ENCODE measurements at regions not wholly inside any gene's neighbourhood (a gene's known extent, or its start where the extent isn't known, plus 50 kb on each side); places are given as distances from the start of the nearest gene placed in this dataset.

- POLR2A ChIA-PET (ENCODE audit: partially characterized antibody) = no interaction called here
- intact Hi-C loops (cut with micrococcal nuclease) = loop anchor here (5.0 kb wide), 1 partner anchor 382 kb away; no protein-coding TSS in a partner anchor
These were observed 379.0 kb downstream of the IRS1 start for GRCh38 chr2:226420646-226421045.

DNA sequence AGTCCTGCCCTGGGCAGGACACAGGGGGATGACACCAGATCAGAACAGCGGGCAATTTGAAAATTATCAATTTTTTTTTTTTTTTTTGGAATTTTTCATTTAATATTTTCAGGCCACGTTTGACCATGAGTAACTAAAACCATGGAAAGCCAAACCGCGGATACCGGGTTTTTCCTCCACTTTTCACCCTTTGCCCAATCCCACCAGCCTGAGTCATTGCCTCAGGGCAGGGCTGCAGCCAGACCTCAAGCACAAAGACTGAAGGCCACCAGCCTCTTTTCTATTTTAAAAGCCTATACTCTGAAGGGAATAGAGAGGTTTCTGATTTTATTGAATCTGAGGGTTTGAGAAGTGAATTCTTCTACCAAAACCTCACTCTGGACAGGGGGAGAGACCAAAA is 381.1 kb downstream of the IRS1 start:
- Histone ChIP-seq H3K9me3 (ENCODE audit: control insufficient read depth in 1 of 2, low read length in 2 of 2) (no peaks in the 10 kb centered on the region), H3K4me3 (ENCODE audit: low read length in 2 of 2) (no peak overlapping the region), H3K27me3 (ENCODE audit: insufficient read depth, low read length) (no peaks in the 10 kb centered on the region), H3K27ac (ENCODE audit: low read depth, low read length) (no peak overlapping the region), H3K36me3 (ENCODE audit: insufficient read depth, low read length) (no peaks in the 10 kb centered on the region), H3K4me1 (ENCODE audit: insufficient read depth, low read length) (peaks cover 8% of the 10 kb centered on the region)
- ChIA-PET POLR2A (ENCODE audit: partially characterized antibody) (no interaction called here), CTCF (ENCODE audit: partially characterized antibody) (no interaction called here)
- H3K4me3 Mint-ChIP-seq = no peak overlapping the region
- peaks cover 4 to 11% (median 9%) of the 10 kb centered on the region in 4 donors for H3K4me1 Mint-ChIP-seq
- no peaks in the 10 kb centered on the region for H3K36me3 Mint-ChIP-seq
- H3K27me3 Mint-ChIP-seq = peaks cover 0 to 3% of the 10 kb centered on the region in 2 donors
- peak overlapping the region in 1 of 7 donors; percentile 50 for H3K27ac Mint-ChIP-seq
- intact Hi-C loops (cut with micrococcal nuclease) = no loop called here
- no peak for DNase-seq
- H3K9me3 Mint-ChIP-seq = peaks cover 0 to 2% (median 0%) of the 10 kb centered on the region in 8 donors

More at GRCh38 chr2:226420646-226421045, 379.0 kb downstream of the IRS1 start:
- peaks cover 0 to 3% of the 10 kb centered on the region in 2 donors for H3K27me3 Mint-ChIP-seq
- Histone ChIP-seq H3K27me3 (ENCODE audit: insufficient read depth, low read length) (no peaks in the 10 kb centered on the region), H3K4me1 (ENCODE audit: insufficient read depth, low read length) (peaks cover 26% of the 10 kb centered on the region), H3K27ac (ENCODE audit: low read depth, low read length) (no peak overlapping the region), H3K9me3 (ENCODE audit: control insufficient read depth in 1 of 2, low read length in 2 of 2) (no peaks in the 10 kb centered on the region), H3K36me3 (ENCODE audit: insufficient read depth, low read length) (no peaks in the 10 kb centered on the region), H3K4me3 (ENCODE audit: low read length in 2 of 2) (no peak overlapping the region)
- H3K9me3 Mint-ChIP-seq = peaks cover 0 to 2% (median 0%) of the 10 kb centered on the region in 8 donors
- H3K27ac Mint-ChIP-seq = peak overlapping the region in 2 of 7 donors; percentile 39 to 41
- H3K36me3 Mint-ChIP-seq = no peaks in the 10 kb centered on the region
- no peak for DNase-seq
- peaks cover 16 to 29% (median 22%) of the 10 kb centered on the region in 4 donors for H3K4me1 Mint-ChIP-seq
- CTCF ChIA-PET (ENCODE audit: partially characterized antibody) = no interaction called here
- H3K4me3 Mint-ChIP-seq = no peak overlapping the region

DNA sequence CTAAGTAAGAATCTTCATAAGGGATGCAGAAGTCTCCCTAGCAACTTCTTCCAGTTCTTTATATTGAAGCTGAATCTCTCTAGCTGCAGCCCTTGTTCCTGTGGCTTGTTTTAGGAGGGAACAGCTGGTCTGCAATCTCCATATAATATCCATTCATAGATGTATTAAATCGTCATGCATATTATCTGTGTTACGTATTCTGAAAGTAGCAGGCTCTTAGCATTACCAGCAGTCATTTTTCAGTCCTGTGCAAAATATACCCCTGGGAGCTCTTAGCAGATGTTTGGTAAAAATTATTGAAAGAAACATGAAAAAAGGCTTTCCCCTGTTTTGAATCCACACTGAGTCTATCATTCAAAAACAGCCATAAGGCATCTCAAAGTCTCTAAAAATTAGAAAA is 385.3 kb downstream of the IRS1 start:
- H3K9me3 ChIP-seq (ENCODE audit: control insufficient read depth in 1 of 2, low read length in 2 of 2) = no peaks in the 10 kb centered on the region
- ChIA-PET POLR2A (ENCODE audit: partially characterized antibody) (no interaction called here), CTCF (ENCODE audit: partially characterized antibody) (no interaction called here)
- H3K4me1 ChIP-seq (ENCODE audit: insufficient read depth, low read length) = no peaks in the 10 kb centered on the region
- Mint-ChIP-seq H3K4me3 (no peak overlapping the region), H3K36me3 (no peaks in the 10 kb centered on the region), H3K27me3 (peaks cover 0 to 3% of the 10 kb centered on the region in 2 donors), H3K9me3 (no peaks in the 10 kb centered on the region), H3K27ac (no peak overlapping the region), H3K4me1 (no peaks in the 10 kb centered on the region)
- no peak overlapping the region for H3K27ac ChIP-seq (ENCODE audit: low read depth, low read length)
- no peak overlapping the region for H3K4me3 ChIP-seq (ENCODE audit: low read length in 2 of 2)
- H3K36me3 ChIP-seq (ENCODE audit: insufficient read depth, low read length) = no peaks in the 10 kb centered on the region
- intact Hi-C loops (cut with micrococcal nuclease) = no loop called here
- no peaks in the 10 kb centered on the region for H3K27me3 ChIP-seq (ENCODE audit: insufficient read depth, low read length)
- no peak for DNase-seq

- no peaks in the 10 kb centered on the region for H3K27me3 ChIP-seq (ENCODE audit: insufficient read depth, low read length)
- intact Hi-C loops (cut with micrococcal nuclease) = no loop called here
- H3K36me3 Mint-ChIP-seq = no peaks in the 10 kb centered on the region
- H3K4me1 Mint-ChIP-seq = no peaks in the 10 kb centered on the region
- ChIA-PET POLR2A (ENCODE audit: partially characterized antibody) (no interaction called here), CTCF (ENCODE audit: partially characterized antibody) (no interaction called here)
- no peak for DNase-seq
- no peak overlapping the region for H3K4me3 ChIP-seq (ENCODE audit: low read length in 2 of 2)
- no peak overlapping the region for H3K27ac Mint-ChIP-seq
- H3K27me3 Mint-ChIP-seq = peaks cover 0 to 6% of the 10 kb centered on the region in 2 donors
- H3K36me3 ChIP-seq (ENCODE audit: insufficient read depth, low read length) = no peaks in the 10 kb centered on the region
- H3K4me3 Mint-ChIP-seq = no peak overlapping the region
- no peaks in the 10 kb centered on the region for H3K4me1 ChIP-seq (ENCODE audit: insufficient read depth, low read length)
- peaks cover 0 to 3% (median 0%) of the 10 kb centered on the region in 8 donors for H3K9me3 Mint-ChIP-seq
- no peaks in the 10 kb centered on the region for H3K9me3 ChIP-seq (ENCODE audit: control insufficient read depth in 1 of 2, low read length in 2 of 2)
- no peak overlapping the region for H3K27ac ChIP-seq (ENCODE audit: low read depth, low read length)
These were observed 386.0 kb downstream of the IRS1 start for GRCh38 chr2:226413498-226414130.

DNA sequence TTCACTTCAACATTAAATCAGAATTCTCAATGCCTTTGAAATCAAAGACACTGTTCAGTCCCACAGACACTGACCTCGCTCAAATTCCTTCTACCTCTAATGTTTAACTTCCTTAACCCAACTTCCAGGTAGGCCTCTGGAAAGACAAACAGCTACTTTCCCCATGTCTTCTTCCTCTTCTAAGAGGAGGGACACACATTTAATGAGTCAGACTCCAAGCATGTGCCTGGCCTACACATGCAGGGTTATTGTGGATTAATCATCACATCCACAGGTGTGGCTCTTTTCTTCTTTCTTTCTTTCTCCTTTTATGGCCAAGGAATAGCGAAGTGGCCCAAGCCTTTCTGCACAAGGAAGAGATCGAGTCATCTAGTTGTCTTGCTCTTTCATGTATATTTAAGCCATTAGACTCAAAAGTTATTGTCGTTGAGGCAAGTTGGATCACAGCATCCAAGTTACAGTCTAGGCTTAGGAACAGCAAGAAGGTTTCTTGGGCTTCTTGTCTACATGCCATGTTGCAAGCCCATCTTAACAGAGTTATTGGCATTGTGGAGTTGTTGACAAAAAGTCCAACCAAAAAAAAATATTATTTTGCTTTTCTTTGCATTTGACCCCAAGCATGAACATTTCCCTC is 387.8 kb downstream of the IRS1 start:
- ChIA-PET CTCF (ENCODE audit: partially characterized antibody) (no interaction called here), POLR2A (ENCODE audit: partially characterized antibody) (no interaction called here)
- no peaks in the 10 kb centered on the region for H3K36me3 ChIP-seq (ENCODE audit: insufficient read depth, low read length)
- Mint-ChIP-seq H3K9me3 (peaks cover 0 to 5% (median 0%) of the 10 kb centered on the region in 8 donors), H3K36me3 (no peaks in the 10 kb centered on the region), H3K27ac (no peak overlapping the region), H3K27me3 (peaks cover 0 to 6% of the 10 kb centered on the region in 2 donors), H3K4me1 (no peaks in the 10 kb centered on the region), H3K4me3 (no peak overlapping the region)
- intact Hi-C loops (cut with micrococcal nuclease) = no loop called here
- H3K9me3 ChIP-seq (ENCODE audit: control insufficient read depth in 1 of 2, low read length in 2 of 2) = no peaks in the 10 kb centered on the region
- H3K4me3 ChIP-seq (ENCODE audit: low read length in 2 of 2) = no peak overlapping the region
- no peaks in the 10 kb centered on the region for H3K4me1 ChIP-seq (ENCODE audit: insufficient read depth, low read length)
- no peaks in the 10 kb centered on the region for H3K27me3 ChIP-seq (ENCODE audit: insufficient read depth, low read length)
- no peak overlapping the region for H3K27ac ChIP-seq (ENCODE audit: low read depth, low read length)
- DNase-seq = no peak

DNA sequence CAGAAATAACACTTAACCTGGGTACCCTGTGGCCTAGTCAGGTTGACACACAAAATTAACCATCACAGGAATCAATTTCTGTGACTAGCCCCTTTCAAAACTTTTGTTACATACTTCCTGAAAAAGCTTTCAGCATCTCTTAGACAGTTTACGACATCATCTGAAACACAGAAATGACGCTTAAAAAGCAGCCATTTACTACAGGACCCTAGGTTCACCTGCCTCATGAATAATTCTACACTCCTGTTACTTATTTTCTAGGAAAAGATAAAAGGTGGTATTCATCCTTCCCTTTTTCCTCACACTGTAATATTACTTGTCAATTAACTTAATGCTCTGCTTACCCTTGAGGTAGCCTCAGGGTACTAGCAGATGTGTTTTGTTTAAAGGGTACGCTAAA is 388.4 kb downstream of the IRS1 start:
- POLR2A ChIA-PET (ENCODE audit: partially characterized antibody) = no interaction called here
- intact Hi-C loops (cut with micrococcal nuclease) = no loop called here

GRCh38 chr2:226410247-226410835 is 389.3 kb downstream of the IRS1 start:
- intact Hi-C loops (cut with micrococcal nuclease) = no loop called here
- Mint-ChIP-seq H3K4me1 (peaks cover 0 to 3% (median 2%) of the 10 kb centered on the region in 4 donors), H3K27ac (no peak overlapping the region), H3K9me3 (peaks cover 0 to 5% (median 0%) of the 10 kb centered on the region in 8 donors), H3K36me3 (no peaks in the 10 kb centered on the region), H3K27me3 (peaks cover 3 to 5% of the 10 kb centered on the region in 2 donors), H3K4me3 (no peak overlapping the region)
- CTCF ChIA-PET (ENCODE audit: partially characterized antibody) = no interaction called here
- H3K36me3 ChIP-seq (ENCODE audit: insufficient read depth, low read length) = no peaks in the 10 kb centered on the region
- DNase-seq = no peak
- H3K4me1 ChIP-seq (ENCODE audit: insufficient read depth, low read length) = no peaks in the 10 kb centered on the region
- POLR2A ChIA-PET (ENCODE audit: partially characterized antibody) = no interaction called here
- H3K9me3 ChIP-seq (ENCODE audit: control insufficient read depth in 1 of 2, low read length in 2 of 2) = no peaks in the 10 kb centered on the region
- H3K27me3 ChIP-seq (ENCODE audit: insufficient read depth, low read length) = no peaks in the 10 kb centered on the region
- no peak overlapping the region for H3K27ac ChIP-seq (ENCODE audit: low read depth, low read length)
- no peak overlapping the region for H3K4me3 ChIP-seq (ENCODE audit: low read length in 2 of 2)

More for the DNA sequence above, 388.4 kb downstream of the IRS1 start:
- Mint-ChIP-seq H3K4me3 (no peak overlapping the region), H3K36me3 (no peaks in the 10 kb centered on the region), H3K27me3 (peaks cover 0 to 7% of the 10 kb centered on the region in 2 donors), H3K27ac (no peak overlapping the region), H3K4me1 (peaks cover 0 to 3% (median 2%) of the 10 kb centered on the region in 4 donors), H3K9me3 (peaks cover 0 to 5% (median 0%) of the 10 kb centered on the region in 8 donors)
- CTCF ChIA-PET (ENCODE audit: partially characterized antibody) = no interaction called here
- Histone ChIP-seq H3K36me3 (ENCODE audit: insufficient read depth, low read length) (no peaks in the 10 kb centered on the region), H3K9me3 (ENCODE audit: control insufficient read depth in 1 of 2, low read length in 2 of 2) (no peaks in the 10 kb centered on the region), H3K27ac (ENCODE audit: low read depth, low read length) (no peak overlapping the region), H3K4me1 (ENCODE audit: insufficient read depth, low read length) (no peaks in the 10 kb centered on the region), H3K4me3 (ENCODE audit: low read length in 2 of 2) (no peak overlapping the region), H3K27me3 (ENCODE audit: insufficient read depth, low read length) (no peaks in the 10 kb centered on the region)
- no peak for DNase-seq
